ENCODE measurements at regions not wholly inside any gene's neighbourhood (a gene's known extent, or its start where the extent isn't known, plus 50 kb on each side); places are given as distances from the start of the nearest gene placed in this dataset.

GRCh38 chr7:17706275-17706674 lies 234.0 kb downstream of the SNX13 start:
- TF ChIP-seq CTCF (IDR thresholded peaks at IDR 0.05; ENCODE audit: poor library complexity) (no peak), EZH2phosphoT487 (IDR thresholded peaks at IDR 0.05; ENCODE audit: low read depth, severe bottlenecking, unreplicated experiment) (no peak), EZH2 (IDR thresholded peaks at IDR 0.05; ENCODE audit: borderline replicate concordance) (no peak)
